Activated B cell treated with CpG ODN at 0.5 μM for 24 hours (primary cell): ENCODE measurements at regions not wholly inside any gene's neighbourhood (a gene's known extent, or its start where the extent isn't known, plus 50 kb on each side); places are given as distances from the start of the nearest gene placed in this dataset.

Source experiments
- ATAC-seq: fragments of 200-7000 bp; cut with Tn5 transposase; one replicate; pipeline ENCODE4 v1.10.0; 2021; ENCODE audit warnings: low read depth, mild to moderate bottlenecking, moderate library complexity
- CTCF ChIA-PET: fragments of 350-600 bp; sonication (Branson Sonifier 250); formaldehyde crosslinking; loops from one replicate; lab custom pipeline; 2021; ENCODE audit warnings: antibody characterized with exemption; lab: Charles Lee
- POLR2A ChIA-PET: fragments of 350-600 bp; sonication (Branson Sonifier 250); formaldehyde crosslinking; loops from one replicate; lab custom pipeline; 2021; ENCODE audit warnings: antibody characterized with exemption; lab: Charles Lee
- DNase-seq: peaks from one replicate; pipeline ENCODE4 v3.0.0; 2022
- H3K27ac Mint-ChIP-seq: one replicate; pipeline ENCODE4 v1.8.0; 2020; ENCODE audit warnings: mixed read lengths
- H3K27me3 Mint-ChIP-seq: one replicate; pipeline ENCODE4 v1.8.0; 2021; ENCODE audit warnings: mixed read lengths
- H3K36me3 Mint-ChIP-seq: one replicate; pipeline ENCODE4 v1.8.0; 2021; ENCODE audit warnings: low read depth, mixed read lengths
- H3K4me1 Mint-ChIP-seq: one replicate; pipeline ENCODE4 v1.8.0; 2021; ENCODE audit warnings: mixed read lengths
- H3K4me3 Mint-ChIP-seq: one replicate; pipeline ENCODE4 v1.8.0; 2020; ENCODE audit warnings: mild to moderate bottlenecking, mixed read lengths
- H3K9me3 Mint-ChIP-seq: one replicate; pipeline ENCODE4 v1.8.0; 2020; ENCODE audit warnings: mixed read lengths
- CTCF ChIP-seq: fragments of 200-600 bp; IDR thresholded peaks from one replicate; pipeline ENCODE4 v1.8.0; 2022; ENCODE audit warnings: antibody characterized with exemption, mild to moderate bottlenecking
- intact Hi-C: fragments of 100-400 bp; cut with micrococcal nuclease; formaldehyde crosslinking; loops from one replicate; pipeline ENCODE4 v1.15.1; 2024

GRCh38 chr7:88500131-88500530, 193.4 kb upstream of the STEAP4 start:
- intact Hi-C loops: no loop called here
- H3K9me3 Mint-ChIP-seq: no peaks in the 10 kb centered on the region
- no peaks in the 10 kb centered on the region for H3K36me3 Mint-ChIP-seq
- H3K4me1 Mint-ChIP-seq: no peaks in the 10 kb centered on the region
- CTCF ChIA-PET: no interaction called here
- no peak for TF ChIP-seq CTCF
- ATAC-seq (no peak), DNase-seq (no peak)
- no peak overlapping the region for H3K4me3 Mint-ChIP-seq
- H3K27ac Mint-ChIP-seq: no peak overlapping the region
- POLR2A ChIA-PET: no interaction called here
- H3K27me3 Mint-ChIP-seq: no peaks in the 10 kb centered on the region

- TF ChIP-seq CTCF: no peak
- ChIA-PET POLR2A (no interaction called here), CTCF (no interaction called here)
Observed at GRCh38 chr7:88495881-88496725, 189.4 kb upstream of the STEAP4 start.

GRCh38 chr7:88492153-88492552, 185.5 kb upstream of the STEAP4 start:
- CTCF ChIA-PET: no interaction called here

More at GRCh38 chr7:88495881-88496725, 189.4 kb upstream of the STEAP4 start:
- no peak overlapping the region for H3K27ac Mint-ChIP-seq
- intact Hi-C loops: no loop called here
- H3K36me3 Mint-ChIP-seq: no peaks in the 10 kb centered on the region
- H3K9me3 Mint-ChIP-seq: no peaks in the 10 kb centered on the region
- DNase-seq (no peak), ATAC-seq (no peak)
- H3K4me3 Mint-ChIP-seq: no peak overlapping the region
- no peaks in the 10 kb centered on the region for H3K27me3 Mint-ChIP-seq
- H3K4me1 Mint-ChIP-seq: no peaks in the 10 kb centered on the region

GRCh38 chr7:88490874-88491273, 184.2 kb upstream of the STEAP4 start:
- intact Hi-C loops: no loop called here
- Mint-ChIP-seq H3K36me3 (no peaks in the 10 kb centered on the region), H3K27ac (no peak overlapping the region), H3K4me3 (no peak overlapping the region), H3K4me1 (no peaks in the 10 kb centered on the region), H3K9me3 (no peaks in the 10 kb centered on the region), H3K27me3 (no peaks in the 10 kb centered on the region)
- no peak for ATAC-seq
- ChIA-PET POLR2A (no interaction called here), CTCF (no interaction called here)
- TF ChIP-seq CTCF: no peak
- no peak for DNase-seq

More at GRCh38 chr7:88492153-88492552, 185.5 kb upstream of the STEAP4 start:
- Mint-ChIP-seq H3K36me3 (no peaks in the 10 kb centered on the region), H3K9me3 (no peaks in the 10 kb centered on the region), H3K27ac (no peak overlapping the region), H3K4me1 (no peaks in the 10 kb centered on the region), H3K4me3 (no peak overlapping the region), H3K27me3 (no peaks in the 10 kb centered on the region)
- no peak for TF ChIP-seq CTCF
- POLR2A ChIA-PET: no interaction called here
- ATAC-seq (no peak), DNase-seq (no peak)
- intact Hi-C loops: no loop called here

- intact Hi-C loops: no loop called here
- Mint-ChIP-seq H3K4me3 (no peak overlapping the region), H3K9me3 (no peaks in the 10 kb centered on the region), H3K36me3 (no peaks in the 10 kb centered on the region), H3K27me3 (no peaks in the 10 kb centered on the region), H3K4me1 (no peaks in the 10 kb centered on the region), H3K27ac (no peak overlapping the region)
- DNase-seq (no peak), ATAC-seq (no peak)
- TF ChIP-seq CTCF: no peak
- CTCF ChIA-PET: no interaction called here
- POLR2A ChIA-PET: no interaction called here
Observed at GRCh38 chr7:88490161-88490560, 183.5 kb upstream of the STEAP4 start.
